K562 (cell line): ENCODE measurements at regions not wholly inside any gene's neighbourhood (a gene's known extent, or its start where the extent isn't known, plus 50 kb on each side); places are given as distances from the start of the nearest gene placed in this dataset.

ENCODE experiments used
- ATAC-seq: fragments of 200-7000 bp; cut with Tn5 transposase; 3 replicates; pipeline ENCODE4 v1.9.1; 2020; ENCODE audit warnings: moderate library complexity
- BruUV-seq: library from RNA; stranded (reverse); fragments of 400-500 nt; replicated peaks from 2 replicates; lab custom pipeline; 2021; lab: Mats Ljungman, UMichigan
- CTCF ChIA-PET: fragments of 300-600 bp; formaldehyde crosslinking; extraction: SDS; loops from one replicate; lab custom pipeline; 2021; ENCODE audit warnings: low intra/inter-chr PET ratio; lab: Yijun Ruan, JAX
- POLR2A ChIA-PET: fragments of 300-600, 350-650 bp; sonication (Branson Sonifier 250); formaldehyde crosslinking; extraction: SDS; loops from one replicate; lab custom pipeline; 2021; ENCODE audit warnings: antibody characterized with exemption, inconsistent platforms; lab: Yijun Ruan, JAX
- DNase-seq, 4 experiments: peaks; one replicate each; pipeline versions ENCODE4 v3.0.0 to v3.0.0-alpha.2; 2011 to 2018; ENCODE audit warnings: low spot score in 3 of 4, mixed read lengths in 3 of 4; ENCODE audit errors: extremely low read depth in 1 of 4
- FAIRE-seq: peaks from 2 replicates; lab custom pipeline; 2011; peaks lifted over from hg19 to GRCh38; lab: Jason Lieb, UNC
- H2AFZ ChIP-seq: 2 replicates; pipeline ENCODE4 v1.6.0; 2011; ENCODE audit warnings: low read depth, low read length, control low read depth, inconsistent platforms
- H3K27ac ChIP-seq: fragments of 200-600 bp; 3 replicates; pipeline ENCODE4 v1.8.0; 2011; ENCODE audit warnings: low read depth, mild to moderate bottlenecking, control low read depth, inconsistent platforms, low read length, moderate library complexity, mixed read lengths; ENCODE audit errors: extremely low read depth
- H3K27me3 ChIP-seq, 2 experiments: fragments of 300-600 bp in 1 of 2; 2 replicates in 1 of 2; 3 replicates in 1 of 2; pipeline versions ENCODE4 v1.6.0 to v1.8.0; 2011; ENCODE audit warnings: inconsistent platforms in 2 of 2, low read length in 2 of 2, mild to moderate bottlenecking in 1 of 2, mixed read lengths in 1 of 2, moderate library complexity in 1 of 2; ENCODE audit not compliant: control insufficient read depth in 2 of 2, insufficient read depth in 2 of 2
- H3K36me3 ChIP-seq: fragments of 300-600 bp; 3 replicates; pipeline ENCODE4 v1.8.0; 2011; ENCODE audit warnings: mild to moderate bottlenecking, low read length, inconsistent platforms; ENCODE audit not compliant: control insufficient read depth, insufficient read depth
- H3K4me1 ChIP-seq, 2 experiments: fragments of 200-600 bp in 1 of 2; replicated peaks in 1 of 2; 2 replicates in 1 of 2; 3 replicates in 1 of 2; pipeline versions ENCODE4 v1.5.1 to v1.8.0; 2011; ENCODE audit warnings: inconsistent platforms in 2 of 2, low read length in 2 of 2, mild to moderate bottlenecking in 1 of 2, mixed read lengths in 1 of 2, moderate library complexity in 1 of 2; ENCODE audit not compliant: control insufficient read depth in 2 of 2, insufficient read depth in 2 of 2
- H3K4me2 ChIP-seq: 2 replicates; pipeline ENCODE4 v1.6.1; 2011; ENCODE audit warnings: low read length, control low read depth, inconsistent platforms, mixed read lengths; ENCODE audit not compliant: insufficient read depth
- H3K4me3 ChIP-seq: fragments of 200-600 bp; sonication (generic), shearing (Covaris generic); 2 replicates; pipeline ENCODE4 v1.5.1; 2016; ENCODE audit warnings: control low read depth, inconsistent platforms
- H3K79me2 ChIP-seq: fragments of 200-600 bp; 3 replicates; pipeline ENCODE4 v1.8.0; 2011; ENCODE audit warnings: low read length, inconsistent platforms; ENCODE audit not compliant: control insufficient read depth, insufficient read depth
- H3K9ac ChIP-seq, 2 experiments: 2 replicates each; pipeline versions ENCODE4 v1.6.0 to v1.6.1; 2011; ENCODE audit warnings: low read depth in 2 of 2, low read length in 2 of 2, control low read depth in 1 of 2, inconsistent platforms in 1 of 2, mild to moderate bottlenecking in 1 of 2, mixed read lengths in 1 of 2; ENCODE audit not compliant: insufficient read depth in 1 of 2
- H3K9me1 ChIP-seq: one replicate; pipeline ENCODE4 v1.6.0; 2011; ENCODE audit warnings: inconsistent platforms, mild to moderate bottlenecking, low read length, moderate library complexity; ENCODE audit not compliant: control insufficient read depth, insufficient read depth
- H3K9me3 ChIP-seq: replicated peaks from 2 replicates; pipeline ENCODE4 v1.5.1; 2011; ENCODE audit warnings: low read depth, low read length, inconsistent platforms; ENCODE audit not compliant: control insufficient read depth, insufficient read depth
- H4K20me1 ChIP-seq: replicated peaks from 2 replicates; pipeline ENCODE4 v1.6.1; 2011; ENCODE audit warnings: low read length, inconsistent platforms, mixed read lengths; ENCODE audit not compliant: control insufficient read depth, insufficient read depth
- FOXJ2 ChIP-seq: fragments of 200-800 bp; sonication (Bioruptor generic); IDR thresholded peaks from 2 replicates; pipeline ENCODE4 v1.6.1; 2016; ENCODE audit warnings: missing genetic modification characterization, missing compliant biosample characterization
- TCF3 ChIP-seq: sonication (generic); formaldehyde crosslinking; IDR thresholded peaks from 2 replicates; pipeline ENCODE4 v1.4.0; 2020; ENCODE audit warnings: mild to moderate bottlenecking, missing genetic modification reagents
- U2AF1 ChIP-seq: fragments of 200-400 bp; formaldehyde crosslinking; optimal IDR thresholded peaks from 2 replicates; pipeline ENCODE3; 2017; ENCODE audit warnings: mild to moderate bottlenecking, low read depth, low read length, moderate library complexity
- ZNF121 ChIP-seq: sonication (generic); formaldehyde crosslinking; conservative IDR thresholded peaks from 2 replicates; pipeline ENCODE4 v1.8.0; 2022; ENCODE audit warnings: missing genetic modification reagents
- ZNF143 ChIP-seq: sonication (generic); formaldehyde crosslinking; IDR thresholded peaks from 2 replicates; pipeline ENCODE4 v1.9.0; 2022; ENCODE audit warnings: mild to moderate bottlenecking, missing genetic modification reagents
- ZNF778 ChIP-seq: fragments of 450-650 bp; formaldehyde crosslinking; IDR thresholded peaks from 2 replicates; pipeline ENCODE4 v1.4.0; 2020; ENCODE audit warnings: mild to moderate bottlenecking, moderate library complexity
- WGBS: fragments of 100-300 bp; shearing (Covaris generic); methylation state at CpG from one replicate; pipeline ENCODE4 v1.1.6; 2016; ENCODE audit warnings: low coverage, mixed read lengths; ENCODE audit not compliant: insufficient coverage; ENCODE audit errors: missing lambda C conversion rate; 5-methylcytosine and 5-hydroxymethylcytosine counted together
- in situ Hi-C: fragments of 300-500 bp; cut with MboI; formaldehyde crosslinking; loops from 4 replicates; pipeline ENCODE4 v1.15.0; 2018; ENCODE audit warnings: inconsistent platforms, mixed read lengths
- intact Hi-C: fragments of 100-400 bp; cut with micrococcal nuclease; formaldehyde crosslinking; loops from 2 replicates; pipeline ENCODE4 v1.14.2; 2022
- TF ChIP-seq, protein P1 (sequence below): fragments of 250-450 bp; sonication (Bioruptor Pico); IDR thresholded peaks from 2 replicates; pipeline ENCODE4 v1.5.1; 2021; ENCODE audit warnings: mild to moderate bottlenecking
- TF ChIP-seq, protein P2 (sequence below): IDR thresholded peaks from 2 replicates; pipeline ENCODE4 v1.6.1; 2016; ENCODE audit warnings: missing genetic modification characterization, missing compliant biosample characterization

GRCh38 chr19:28022506-28022905 is 1190.4 kb downstream of the UQCRFS1 start (continued):
- TF ChIP-seq, protein P1, sequence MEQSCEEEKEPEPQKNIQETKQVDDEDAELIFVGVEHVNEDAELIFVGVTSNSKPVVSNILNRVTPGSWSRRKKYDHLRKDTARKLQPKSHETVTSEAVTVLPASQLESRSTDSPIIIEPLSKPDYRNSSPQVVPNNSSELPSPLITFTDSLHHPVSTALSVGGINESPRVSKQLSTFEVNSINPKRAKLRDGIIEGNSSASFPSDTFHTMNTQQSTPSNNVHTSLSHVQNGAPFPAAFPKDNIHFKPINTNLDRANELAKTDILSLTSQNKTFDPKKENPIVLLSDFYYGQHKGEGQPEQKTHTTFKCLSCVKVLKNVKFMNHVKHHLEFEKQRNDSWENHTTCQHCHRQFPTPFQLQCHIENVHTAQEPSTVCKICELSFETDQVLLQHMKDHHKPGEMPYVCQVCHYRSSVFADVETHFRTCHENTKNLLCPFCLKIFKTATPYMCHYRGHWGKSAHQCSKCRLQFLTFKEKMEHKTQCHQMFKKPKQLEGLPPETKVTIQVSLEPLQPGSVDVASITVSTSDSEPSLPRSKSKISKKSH (CRISPR knock-in tag) = no peak
- no peak for TF ChIP-seq ZNF143 (CRISPR knock-in tag)

GRCh38 chr19:28021259-28022185 is 1191.4 kb downstream of the UQCRFS1 start:
- no peaks in the 10 kb centered on the region for H3K4me1 ChIP-seq
- CTCF ChIA-PET = no interaction called here
- no TSS peak for BruUV-seq
- no peaks in the 10 kb centered on the region for H3K9me3 ChIP-seq
- DNase-seq = no peak
- TF ChIP-seq, protein P2, sequence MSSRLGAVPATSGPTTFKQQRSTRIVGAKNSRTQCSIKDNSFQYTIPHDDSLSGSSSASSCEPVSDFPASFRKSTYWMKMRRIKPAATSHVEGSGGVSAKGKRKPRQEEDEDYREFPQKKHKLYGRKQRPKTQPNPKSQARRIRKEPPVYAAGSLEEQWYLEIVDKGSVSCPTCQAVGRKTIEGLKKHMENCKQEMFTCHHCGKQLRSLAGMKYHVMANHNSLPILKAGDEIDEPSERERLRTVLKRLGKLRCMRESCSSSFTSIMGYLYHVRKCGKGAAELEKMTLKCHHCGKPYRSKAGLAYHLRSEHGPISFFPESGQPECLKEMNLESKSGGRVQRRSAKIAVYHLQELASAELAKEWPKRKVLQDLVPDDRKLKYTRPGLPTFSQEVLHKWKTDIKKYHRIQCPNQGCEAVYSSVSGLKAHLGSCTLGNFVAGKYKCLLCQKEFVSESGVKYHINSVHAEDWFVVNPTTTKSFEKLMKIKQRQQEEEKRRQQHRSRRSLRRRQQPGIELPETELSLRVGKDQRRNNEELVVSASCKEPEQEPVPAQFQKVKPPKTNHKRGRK (tag) = peak; percentile 51; the same call in 1 of the 2 replicates
- TF ChIP-seq ZNF121 (no peak), TCF3 (CRISPR knock-in tag) (no peak), FOXJ2 (tag) (no peak), U2AF1 (no peak), ZNF778 (CRISPR knock-in tag) (no peak)
- TF ChIP-seq, all 486 proteins: peak for 1
- no peak overlapping the region for H3K4me2 ChIP-seq
- H4K20me1 ChIP-seq = no peaks in the 10 kb centered on the region
- ATAC-seq (no peak), FAIRE-seq (no peak)
- no peaks in the 10 kb centered on the region for H3K9me1 ChIP-seq
- H3K4me3 ChIP-seq = no peak overlapping the region
- no peaks in the 10 kb centered on the region for H3K36me3 ChIP-seq
- no peaks in the 10 kb centered on the region for H3K27me3 ChIP-seq
- intact Hi-C loops (no loop called here), in situ Hi-C loops (no loop called here)
- no peaks in the 10 kb centered on the region for H3K79me2 ChIP-seq
- H3K9ac ChIP-seq = no peak overlapping the region
- no peak overlapping the region for H3K27ac ChIP-seq
- POLR2A ChIA-PET = interaction anchor here (1.4 kb wide), 1 partner anchor 13 kb away, joined by 5 read pairs; no protein-coding TSS in a partner anchor
- H2AFZ ChIP-seq = no peak overlapping the region
- WGBS = 0% methylated on average over 7 of the region's 8 CpGs
